ENCODE measurements at regions not wholly inside any gene's neighbourhood (a gene's known extent, or its start where the extent isn't known, plus 50 kb on each side); places are given as distances from the start of the nearest gene placed in this dataset.

GRCh38 chr2:239639421-239640185, 238.8 kb upstream of the HDAC4 start:
- no peak for DNase-seq (ENCODE audit: low read depth in 3 of 3, low spot score in 1 of 3)

GRCh38 chr2:239638376-239638775, 237.6 kb upstream of the HDAC4 start:
- DNase-seq (ENCODE audit: low read depth in 3 of 3, low spot score in 1 of 3): no peak

- DNase-seq (ENCODE audit: low read depth in 3 of 3, low spot score in 1 of 3): no peak
These were observed 236.0 kb upstream of the HDAC4 start for GRCh38 chr2:239636808-239637207.

- DNase-seq (ENCODE audit: low read depth in 3 of 3, low spot score in 1 of 3): no peak
These were observed 233.9 kb upstream of the HDAC4 start for GRCh38 chr2:239634769-239635168.

- no peak for DNase-seq (ENCODE audit: low read depth in 3 of 3, low spot score in 1 of 3)
These were observed 229.9 kb upstream of the HDAC4 start for GRCh38 chr2:239630618-239631286.

- DNase-seq (ENCODE audit: low read depth in 3 of 3, low spot score in 1 of 3): no peak
These were observed 229.3 kb upstream of the HDAC4 start for GRCh38 chr2:239629926-239630617.

GRCh38 chr2:239626961-239627592, 226.3 kb upstream of the HDAC4 start:
- no peak for DNase-seq (ENCODE audit: low read depth in 3 of 3, low spot score in 1 of 3)

GRCh38 chr2:239625971-239626734, 225.3 kb upstream of the HDAC4 start:
- no peak for DNase-seq (ENCODE audit: low read depth in 3 of 3, low spot score in 1 of 3)

- DNase-seq (ENCODE audit: low read depth in 3 of 3, low spot score in 1 of 3): no peak
These were observed 224.5 kb upstream of the HDAC4 start for GRCh38 chr2:239625156-239625845.

- DNase-seq (ENCODE audit: low read depth in 3 of 3, low spot score in 1 of 3): no peak
These were observed 220.8 kb upstream of the HDAC4 start for GRCh38 chr2:239621611-239622010.

- DNase-seq (ENCODE audit: low read depth in 3 of 3, low spot score in 1 of 3): no peak
These were observed 218.5 kb upstream of the HDAC4 start for GRCh38 chr2:239619369-239619768.

GRCh38 chr2:239616729-239617128, 215.9 kb upstream of the HDAC4 start:
- no peak for DNase-seq (ENCODE audit: low read depth in 3 of 3, low spot score in 1 of 3)

GRCh38 chr2:239612133-239612532, 211.3 kb upstream of the HDAC4 start:
- no peak for DNase-seq (ENCODE audit: low read depth in 3 of 3, low spot score in 1 of 3)

- no peak for DNase-seq (ENCODE audit: low read depth in 3 of 3, low spot score in 1 of 3)
These were observed 210.5 kb upstream of the HDAC4 start for GRCh38 chr2:239611222-239611795.

GRCh38 chr2:239610457-239611221, 209.8 kb upstream of the HDAC4 start:
- DNase-seq (ENCODE audit: low read depth in 3 of 3, low spot score in 1 of 3): no peak

GRCh38 chr2:239609607-239610310, 208.9 kb upstream of the HDAC4 start:
- DNase-seq (ENCODE audit: low read depth in 3 of 3, low spot score in 1 of 3): no peak

- no peak for DNase-seq (ENCODE audit: low read depth in 3 of 3, low spot score in 1 of 3)
These were observed 208.3 kb upstream of the HDAC4 start for GRCh38 chr2:239609162-239609561.

- DNase-seq (ENCODE audit: low read depth in 3 of 3, low spot score in 1 of 3): no peak
These were observed 207.9 kb upstream of the HDAC4 start for GRCh38 chr2:239608723-239609122.

GRCh38 chr2:239608260-239608659, 207.4 kb upstream of the HDAC4 start:
- DNase-seq (ENCODE audit: low read depth in 3 of 3, low spot score in 1 of 3): no peak
